NCI-H1417 (cell line): ENCODE measurements at regions not wholly inside any gene's neighbourhood (a gene's known extent, or its start where the extent isn't known, plus 50 kb on each side); places are given as distances from the start of the nearest gene placed in this dataset.

Source experiments
- DNase-seq, 3 experiments: peaks; one replicate each; lab custom pipeline; 2025; lab: John Stamatoyannopoulos, UW

DNA sequence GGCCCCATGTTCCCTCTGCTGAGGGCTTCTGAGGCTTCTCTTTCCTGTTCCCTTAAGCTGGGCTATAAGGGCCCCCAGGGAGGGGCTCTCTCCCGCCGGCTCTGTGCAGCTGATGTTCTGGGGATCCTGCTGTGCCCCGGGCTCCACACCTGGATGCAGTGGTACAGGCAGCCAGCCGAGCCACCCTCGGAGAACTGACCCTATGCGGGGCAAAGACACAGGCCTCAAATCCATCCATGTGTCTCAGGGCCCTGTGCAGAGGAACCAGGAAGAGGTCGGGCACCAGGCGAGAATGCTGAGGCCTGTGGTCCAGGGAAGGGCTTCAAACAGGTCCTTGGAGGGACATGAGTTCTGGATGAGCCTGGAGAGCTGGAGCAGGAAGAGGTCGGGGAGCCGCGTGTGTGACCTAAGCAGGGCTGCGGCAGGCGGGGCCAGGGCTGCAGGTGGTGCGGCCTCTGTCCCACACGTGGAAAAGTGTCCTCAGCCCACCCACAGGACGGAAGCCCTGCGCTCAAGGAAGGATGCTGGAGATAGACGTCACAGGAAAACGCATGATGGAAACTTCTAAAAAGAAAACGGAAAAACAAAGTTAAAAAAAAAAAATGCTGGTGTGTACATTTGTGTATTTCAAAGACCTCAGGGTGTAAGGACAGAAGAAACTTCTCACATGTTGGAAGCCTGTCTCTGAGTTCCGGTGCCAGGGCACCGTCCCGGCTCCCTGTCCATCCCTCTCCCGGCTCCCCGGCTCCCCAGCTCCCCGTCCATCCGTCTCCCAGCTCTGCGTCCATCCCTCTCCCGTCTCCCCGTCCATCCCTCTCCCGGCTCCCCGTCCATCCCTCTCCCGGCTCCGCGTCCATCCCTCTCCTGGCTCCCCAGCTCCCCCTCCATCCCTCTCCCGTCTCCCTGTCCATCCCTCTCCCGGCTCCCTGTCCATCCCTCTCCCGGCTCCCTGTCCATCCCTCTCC, 1149.2 kb downstream of the BRD1 start:
- no peak for DNase-seq

DNA sequence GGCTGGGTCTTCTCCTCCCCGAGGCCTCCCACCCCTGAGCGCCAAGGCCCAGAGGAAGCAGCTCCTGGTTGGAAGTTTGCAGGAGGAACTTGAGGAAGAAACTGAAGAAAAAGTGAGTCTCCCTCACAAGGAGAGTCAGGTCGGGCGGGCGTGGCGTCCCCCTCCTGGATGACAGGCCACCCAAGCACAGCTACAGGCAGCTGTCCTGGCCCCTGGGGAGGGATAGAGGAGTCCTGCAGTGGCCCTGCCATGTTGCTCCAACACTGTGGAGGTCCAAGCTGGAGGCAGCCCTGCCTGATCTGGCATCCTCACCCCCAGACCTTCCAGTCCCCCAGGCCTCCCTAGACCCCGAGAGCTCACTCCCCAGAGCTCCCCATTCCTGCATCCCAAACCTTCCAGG, 1150.1 kb downstream of the BRD1 start:
- no peak for DNase-seq

DNA sequence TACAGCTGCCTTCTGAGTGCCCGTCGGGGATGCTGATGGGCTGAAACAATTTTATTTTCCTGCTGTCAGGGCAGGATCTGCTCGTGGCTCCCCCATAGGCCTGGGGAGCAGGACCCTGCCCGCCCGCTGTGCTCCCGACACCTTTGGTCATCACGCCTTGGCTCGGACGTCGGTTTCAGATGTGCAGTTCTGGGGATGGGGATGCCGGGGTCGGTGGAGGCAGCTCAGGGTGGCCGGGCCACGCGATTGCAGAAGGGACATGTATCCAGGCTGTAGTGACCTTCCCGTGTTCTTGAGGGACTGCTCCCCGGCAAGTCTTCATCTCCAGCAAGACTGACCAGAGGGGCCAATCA, 1150.5 kb downstream of the BRD1 start:
- DNase-seq = no peak

DNA sequence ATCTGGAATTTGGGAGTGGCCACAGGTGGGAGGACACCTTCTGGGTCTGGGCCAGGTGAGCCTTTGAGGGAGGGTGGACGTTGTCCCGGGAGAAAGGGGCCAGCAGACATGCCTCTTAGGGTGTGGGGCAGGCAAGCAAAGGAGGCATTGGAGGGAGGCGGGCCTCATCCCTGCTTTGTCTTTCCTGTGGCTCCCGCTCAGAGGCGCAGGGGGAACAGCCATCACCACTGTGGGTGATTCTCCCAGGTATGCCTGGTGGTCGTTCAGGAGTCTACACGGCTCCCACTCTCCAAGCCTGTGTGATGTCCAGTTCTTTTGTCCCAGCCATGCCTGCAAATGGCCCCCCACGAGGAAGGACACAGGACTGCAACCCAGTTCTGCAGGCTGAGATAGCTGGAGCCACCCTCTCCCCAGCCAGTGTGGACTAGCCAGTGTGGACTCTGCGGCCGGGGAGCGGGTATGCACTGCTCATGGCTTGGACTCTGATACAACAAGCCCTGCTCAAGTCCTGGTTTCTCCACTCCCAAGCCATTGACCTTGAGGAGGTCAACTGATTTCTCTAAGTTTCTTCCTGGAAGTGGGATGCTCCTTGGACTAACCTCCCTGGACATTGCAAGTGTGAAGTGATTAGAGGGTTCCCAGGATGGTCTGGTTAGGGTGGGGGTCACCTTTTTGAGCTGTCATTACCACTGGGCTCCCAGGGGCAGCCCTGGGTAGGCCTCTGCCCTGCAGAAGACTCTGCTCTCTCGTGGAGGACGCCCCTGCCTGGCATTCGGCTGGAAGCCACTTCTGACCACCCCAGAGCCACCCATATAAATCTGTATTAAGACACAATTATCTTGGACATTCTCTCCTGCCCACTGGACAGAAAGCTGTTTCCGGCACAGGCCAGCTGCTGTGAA, 1151.2 kb downstream of the BRD1 start:
- no peak for DNase-seq

DNA sequence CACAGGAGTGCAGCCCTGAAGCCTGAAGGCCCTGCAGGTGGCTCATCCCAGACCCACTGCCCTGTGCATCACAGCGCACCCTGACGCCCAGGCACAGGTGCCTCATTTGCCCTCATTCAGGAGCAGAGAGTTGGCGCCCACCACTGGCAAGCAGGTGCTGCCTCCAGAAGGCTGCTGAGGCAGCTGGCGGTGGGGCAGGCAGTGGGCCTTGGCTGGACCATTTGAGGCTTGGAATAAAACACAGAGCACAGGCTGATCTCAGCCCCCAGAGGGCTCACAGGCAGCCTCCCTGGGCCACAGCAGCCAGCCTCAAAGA, 1151.9 kb downstream of the BRD1 start:
- DNase-seq = no peak

- DNase-seq = no peak
Measured at GRCh38 chr22:48675141-48675829, 1152.4 kb downstream of the BRD1 start.

DNA sequence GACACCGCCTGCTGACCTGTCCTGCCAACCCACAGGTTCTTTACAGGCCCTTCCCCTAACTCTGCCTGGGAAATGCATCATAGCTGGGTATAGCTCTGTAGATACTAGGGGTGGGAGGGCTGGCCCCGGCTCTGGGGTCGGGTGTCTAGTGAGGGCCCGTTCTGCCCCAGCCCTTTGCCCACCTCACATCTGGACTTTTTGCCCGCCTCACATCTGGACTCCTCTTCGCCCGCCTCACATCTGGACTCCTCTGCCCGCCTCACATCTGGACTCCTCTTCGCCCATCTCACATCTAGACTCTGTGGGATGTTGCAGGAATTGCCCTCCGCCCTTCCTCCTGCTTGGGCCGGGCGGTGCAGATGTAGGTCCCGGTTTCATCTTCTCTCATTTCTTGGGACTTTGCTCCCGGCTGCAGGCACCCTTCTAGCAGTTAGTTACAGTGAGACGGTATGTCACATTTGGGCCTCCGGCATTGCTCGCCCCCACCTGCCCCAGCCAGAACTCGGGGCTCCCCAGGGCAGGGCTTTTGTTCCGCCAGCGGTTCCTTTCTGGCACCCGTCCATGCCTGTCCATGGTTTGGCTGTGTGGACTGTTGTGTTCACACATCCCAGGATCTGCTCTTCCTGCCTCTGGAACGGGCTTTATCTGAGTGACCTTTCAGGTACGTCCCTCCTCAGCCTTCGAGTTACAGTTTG, 1153.7 kb downstream of the BRD1 start:
- no peak for DNase-seq

DNA sequence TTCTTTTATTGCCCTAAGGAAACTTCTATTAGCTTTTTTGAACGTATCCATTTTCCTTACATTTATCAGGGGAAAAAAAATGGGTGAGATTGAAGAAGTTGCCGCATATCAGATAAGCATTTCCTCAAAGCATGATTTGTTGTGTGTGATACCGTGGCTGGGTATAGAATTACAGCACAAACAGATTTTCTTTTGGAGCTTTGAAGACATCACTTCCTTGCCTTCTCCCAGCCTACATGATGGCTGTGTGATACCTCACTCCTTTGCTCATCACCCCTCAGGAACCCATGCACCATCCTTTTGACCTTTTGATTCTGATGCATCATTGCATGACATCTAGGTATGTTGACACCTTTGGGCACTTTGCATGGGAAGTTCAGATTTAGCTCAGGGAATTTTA, 1155.3 kb downstream of the BRD1 start:
- no peak for DNase-seq

- no peak for DNase-seq
Measured at GRCh38 chr22:48670731-48671130, 1156.9 kb downstream of the BRD1 start.

- no peak for DNase-seq
Measured at GRCh38 chr22:48669986-48670716, 1157.5 kb downstream of the BRD1 start.

- DNase-seq = no peak
Measured at GRCh38 chr22:48669226-48669625, 1158.4 kb downstream of the BRD1 start.

GRCh38 chr22:48667289-48667688, 1160.4 kb downstream of the BRD1 start:
- no peak for DNase-seq

DNA sequence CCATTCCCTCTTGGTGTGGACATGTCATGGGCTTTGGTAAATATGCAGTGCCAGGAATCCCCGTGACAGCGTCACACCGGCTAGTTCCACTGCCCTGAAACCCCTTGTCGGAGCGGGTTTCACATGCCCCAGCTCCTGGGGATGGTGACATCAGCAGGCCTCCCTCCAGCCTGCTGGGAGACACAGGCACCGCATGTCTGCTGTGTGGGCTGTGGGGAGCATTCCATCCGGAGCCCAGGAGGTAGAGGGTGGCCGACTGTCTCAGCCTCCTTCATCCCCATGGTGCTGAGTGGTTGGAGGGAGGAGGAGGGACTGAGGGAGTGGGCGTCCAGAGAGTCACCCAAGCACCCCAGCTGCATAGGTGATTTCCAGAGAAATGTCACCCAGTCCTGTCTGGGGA, 1161.1 kb downstream of the BRD1 start:
- DNase-seq = no peak

DNA sequence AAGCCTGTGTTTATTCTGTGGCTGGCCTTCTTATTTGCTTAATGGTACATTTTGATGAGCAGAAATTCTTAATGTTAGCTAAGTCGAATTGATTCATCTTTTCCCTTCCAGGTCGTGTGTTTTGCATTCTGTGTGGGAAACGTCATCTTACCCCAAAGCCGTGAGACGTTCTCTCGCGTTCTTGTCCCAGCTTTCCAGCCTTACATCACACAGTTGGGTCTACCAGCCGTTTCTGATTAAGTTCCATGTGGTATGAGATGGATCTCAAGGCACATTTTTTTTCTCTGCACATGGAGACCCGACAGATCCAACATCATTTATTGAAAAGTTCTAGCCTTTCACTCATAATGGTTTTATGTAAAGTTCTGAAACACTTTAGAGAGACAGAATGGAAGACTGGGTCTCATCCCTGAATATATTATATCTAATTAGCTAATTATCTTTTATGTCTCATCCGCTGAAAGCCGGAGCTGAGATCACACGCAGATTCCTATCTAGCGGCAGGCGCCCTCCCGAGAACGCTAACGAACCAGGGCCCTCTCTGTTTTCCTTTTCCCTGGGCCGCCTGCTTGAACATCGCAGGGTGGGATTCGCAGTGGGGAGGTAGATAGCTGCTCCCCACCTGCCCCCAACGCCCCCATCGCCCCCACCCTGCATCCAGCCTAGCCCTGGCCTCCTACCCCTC, 1162.2 kb downstream of the BRD1 start:
- no peak for DNase-seq

DNA sequence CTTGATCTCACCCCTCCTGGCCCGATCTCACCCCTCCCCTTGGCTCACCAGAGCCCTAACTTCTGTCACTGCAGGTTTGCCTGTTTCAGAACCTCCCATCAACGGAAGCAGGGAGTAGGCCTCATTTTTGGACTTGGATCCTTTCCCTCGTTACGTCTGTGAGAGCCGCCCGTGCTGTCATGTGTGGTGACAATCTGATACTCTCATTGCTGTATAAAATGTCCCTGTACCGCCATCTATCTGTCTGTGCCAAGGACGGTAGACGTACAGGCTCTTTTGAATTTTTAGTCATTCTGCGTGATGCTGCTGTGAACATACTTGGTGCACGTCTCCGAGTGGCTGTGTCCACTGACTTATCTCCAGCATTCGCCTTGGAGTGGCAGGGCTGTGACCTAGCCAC, 1163.1 kb downstream of the BRD1 start:
- DNase-seq = no peak

- DNase-seq = peak in 1 of 3 experiments; percentile 0
Measured at GRCh38 chr22:48663297-48663696, 1164.4 kb downstream of the BRD1 start.

- DNase-seq = no peak
Measured at GRCh38 chr22:48662476-48663135, 1165.1 kb downstream of the BRD1 start.

DNA sequence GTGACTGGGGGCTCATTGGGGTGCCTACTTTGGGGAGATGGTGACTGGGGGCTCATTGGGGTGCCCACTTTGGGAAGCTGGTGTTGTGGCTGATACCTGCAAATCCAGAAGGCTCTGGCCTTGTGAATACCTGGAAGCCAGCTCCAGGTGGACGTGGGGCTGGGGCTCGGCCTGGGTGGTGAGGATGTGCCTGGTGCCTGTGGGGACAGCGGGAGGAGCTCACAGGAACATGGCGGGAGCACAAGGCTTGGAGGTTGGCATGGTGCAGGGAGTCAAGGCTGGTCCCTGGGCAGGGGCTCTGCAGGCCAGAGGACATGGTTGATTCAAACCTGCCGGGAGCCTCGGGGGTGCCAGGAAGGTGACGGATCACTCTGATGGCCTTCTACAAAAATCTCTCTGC, 1165.7 kb downstream of the BRD1 start:
- DNase-seq = no peak

GRCh38 chr22:48660790-48661740, 1166.6 kb downstream of the BRD1 start:
- DNase-seq = no peak
